NB4 (cell line): ENCODE measurements at regions not wholly inside any gene's neighbourhood (a gene's known extent, or its start where the extent isn't known, plus 50 kb on each side); places are given as distances from the start of the nearest gene placed in this dataset.

Experiments used
- DNase-seq: peaks from one replicate; pipeline ENCODE4 v3.0.0; 2010; ENCODE audit warnings: low read depth
- H3K4me3 ChIP-seq: one replicate; pipeline ENCODE4 v1.5.1; 2011; ENCODE audit warnings: mild to moderate bottlenecking, low read depth, low read length, moderate library complexity
- MYC ChIP-seq: IDR thresholded peaks from 2 replicates; pipeline ENCODE4 v1.6.1; 2011; ENCODE audit warnings: low read depth, low read length
- POLR2A ChIP-seq: IDR thresholded peaks from 2 replicates; pipeline ENCODE4 v1.6.1; 2011; ENCODE audit warnings: mild to moderate bottlenecking; ENCODE audit not compliant: insufficient read length; ENCODE audit errors: extremely low read depth
- TF ChIP-seq, protein P1 (sequence below): IDR thresholded peaks from one replicate; pipeline ENCODE4 v1.5.1; 2012; ENCODE audit warnings: low read depth, low read length
- TF ChIP-seq, protein P2 (sequence below): IDR thresholded peaks from 2 replicates; pipeline ENCODE4 v1.6.1; 2011; ENCODE audit warnings: low read depth, low read length

DNA sequence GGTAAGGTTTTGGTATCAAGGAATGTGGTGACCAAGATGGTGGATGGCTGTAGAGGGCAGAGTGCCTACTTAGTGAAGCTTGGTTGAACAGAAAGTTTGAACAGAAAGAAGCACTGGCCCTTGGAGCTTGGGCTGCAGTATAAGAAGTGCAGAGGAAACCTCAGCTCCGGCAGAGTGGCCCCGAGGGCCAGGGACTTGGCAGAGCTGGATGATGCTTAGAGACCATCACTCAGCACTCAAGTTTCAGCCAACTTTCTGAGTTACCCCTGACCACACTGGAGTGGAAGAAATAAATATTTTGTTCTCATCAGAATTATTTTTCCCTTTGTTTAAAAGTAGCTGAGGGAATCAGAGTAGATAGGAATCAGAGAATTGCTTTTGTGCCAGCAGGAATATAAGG is 336.7 kb downstream of the C7orf25 start:
- TF ChIP-seq, protein P1, sequence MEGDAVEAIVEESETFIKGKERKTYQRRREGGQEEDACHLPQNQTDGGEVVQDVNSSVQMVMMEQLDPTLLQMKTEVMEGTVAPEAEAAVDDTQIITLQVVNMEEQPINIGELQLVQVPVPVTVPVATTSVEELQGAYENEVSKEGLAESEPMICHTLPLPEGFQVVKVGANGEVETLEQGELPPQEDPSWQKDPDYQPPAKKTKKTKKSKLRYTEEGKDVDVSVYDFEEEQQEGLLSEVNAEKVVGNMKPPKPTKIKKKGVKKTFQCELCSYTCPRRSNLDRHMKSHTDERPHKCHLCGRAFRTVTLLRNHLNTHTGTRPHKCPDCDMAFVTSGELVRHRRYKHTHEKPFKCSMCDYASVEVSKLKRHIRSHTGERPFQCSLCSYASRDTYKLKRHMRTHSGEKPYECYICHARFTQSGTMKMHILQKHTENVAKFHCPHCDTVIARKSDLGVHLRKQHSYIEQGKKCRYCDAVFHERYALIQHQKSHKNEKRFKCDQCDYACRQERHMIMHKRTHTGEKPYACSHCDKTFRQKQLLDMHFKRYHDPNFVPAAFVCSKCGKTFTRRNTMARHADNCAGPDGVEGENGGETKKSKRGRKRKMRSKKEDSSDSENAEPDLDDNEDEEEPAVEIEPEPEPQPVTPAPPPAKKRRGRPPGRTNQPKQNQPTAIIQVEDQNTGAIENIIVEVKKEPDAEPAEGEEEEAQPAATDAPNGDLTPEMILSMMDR = no peak
- TF ChIP-seq, protein P2, sequence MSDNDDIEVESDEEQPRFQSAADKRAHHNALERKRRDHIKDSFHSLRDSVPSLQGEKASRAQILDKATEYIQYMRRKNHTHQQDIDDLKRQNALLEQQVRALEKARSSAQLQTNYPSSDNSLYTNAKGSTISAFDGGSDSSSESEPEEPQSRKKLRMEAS = no peak
- TF ChIP-seq MYC (no peak), POLR2A (no peak)
- H3K4me3 ChIP-seq = no peak overlapping the region
- no peak for DNase-seq

DNA sequence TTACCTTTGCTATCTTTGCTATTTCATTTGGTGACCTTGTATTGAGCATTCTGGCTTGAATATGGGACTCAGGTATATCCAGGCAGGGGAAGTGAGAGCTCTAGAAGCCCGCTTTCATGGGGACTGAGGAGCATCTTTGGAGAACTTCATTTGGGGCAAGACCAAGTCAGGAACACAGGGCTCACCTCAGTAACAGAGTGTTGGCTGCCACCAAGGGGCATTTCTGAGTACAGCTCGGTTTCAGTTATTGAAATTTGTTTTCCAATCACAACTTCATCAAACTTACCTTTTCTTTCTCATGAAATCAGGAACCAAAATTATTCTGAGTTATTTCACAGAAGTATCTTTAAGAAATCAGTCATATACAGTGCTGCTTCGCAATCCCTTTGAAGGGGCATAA is 337.2 kb downstream of the C7orf25 start:
- H3K4me3 ChIP-seq = no peak overlapping the region
- DNase-seq = no peak
- TF ChIP-seq MYC = no peak
- TF ChIP-seq POLR2A = no peak
- TF ChIP-seq, protein P1 = no peak
- TF ChIP-seq, protein P2 = no peak

DNA sequence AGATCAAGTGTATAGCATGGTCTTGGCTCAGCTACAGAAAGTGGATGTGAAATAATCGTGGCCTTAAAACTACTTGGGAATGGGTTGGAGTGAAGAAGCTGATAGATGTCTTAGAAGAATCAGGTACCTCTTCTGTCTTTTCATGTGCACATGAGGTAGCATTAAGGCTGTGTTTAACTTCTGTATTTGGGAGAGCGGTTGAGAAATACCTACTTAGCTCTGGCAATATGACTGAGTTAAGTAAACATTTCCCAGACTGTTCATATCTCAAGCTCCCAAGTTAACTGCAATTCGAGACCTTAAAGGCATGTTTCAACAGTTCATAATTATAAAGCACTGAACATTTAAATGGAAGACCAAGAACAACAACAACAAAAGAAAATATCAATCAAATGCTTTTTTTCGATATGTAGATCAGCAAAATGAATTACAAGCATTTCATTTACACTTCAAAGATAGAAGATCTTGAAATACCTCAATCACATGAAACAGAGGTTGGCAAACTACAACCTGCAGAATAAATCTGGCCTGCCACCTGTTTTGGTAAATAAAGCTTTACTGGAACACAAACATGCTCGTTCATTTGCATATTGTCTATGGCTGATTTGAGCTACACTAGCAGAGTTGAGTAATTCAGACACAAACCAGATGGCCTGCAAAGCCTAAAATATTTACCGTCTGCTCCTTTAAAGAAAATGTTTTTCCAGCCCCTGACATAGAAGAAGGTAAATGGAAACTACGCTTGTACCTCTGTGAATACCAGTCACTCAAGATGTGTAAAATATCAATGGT is 337.1 kb upstream of the GLI3 start:
- H3K4me3 ChIP-seq = no peak overlapping the region
- no peak for DNase-seq
- no peak for TF ChIP-seq POLR2A
- TF ChIP-seq, protein P1 = no peak
- TF ChIP-seq, protein P2 = no peak
- TF ChIP-seq MYC = no peak

DNA sequence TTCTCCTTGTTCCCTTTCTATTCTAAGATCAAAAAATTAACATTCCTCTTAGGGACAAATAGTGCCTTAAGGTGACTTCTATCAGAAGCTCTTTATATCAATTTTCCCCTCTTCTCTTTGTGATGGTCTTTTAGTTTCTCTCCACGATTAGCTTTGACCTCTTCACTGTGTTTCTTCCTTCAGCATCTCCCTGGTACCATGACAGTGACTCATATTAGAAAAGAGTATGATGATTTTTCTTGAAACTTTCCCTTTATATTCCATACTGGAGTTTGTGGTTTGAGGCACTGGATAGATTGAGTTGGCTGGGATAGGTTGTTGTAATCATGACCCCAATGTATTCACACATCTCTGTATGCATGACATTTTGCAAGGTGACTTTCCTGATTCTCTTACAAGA is 335.6 kb upstream of the GLI3 start:
- no peak overlapping the region for H3K4me3 ChIP-seq
- TF ChIP-seq, protein P1 = no peak
- DNase-seq = no peak

DNA sequence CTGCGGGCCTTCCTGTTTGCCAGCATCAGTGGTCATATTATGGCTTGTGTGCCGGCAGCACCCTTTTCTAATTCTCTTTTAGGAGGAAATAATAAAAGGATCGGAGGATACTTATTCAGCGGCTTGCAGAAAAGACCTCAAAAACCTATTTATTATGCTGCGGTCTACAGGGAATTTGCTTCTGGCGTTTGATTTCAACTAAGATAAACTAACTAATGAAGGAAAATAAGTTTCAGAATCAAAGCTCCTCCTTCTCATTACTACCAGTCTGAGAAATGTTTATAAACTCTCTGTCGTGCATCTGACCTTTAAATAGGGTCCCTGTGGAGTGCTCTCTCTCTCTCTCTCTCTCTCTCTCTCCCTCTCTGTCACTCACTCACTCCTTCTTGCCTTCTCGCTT is 335.0 kb upstream of the GLI3 start:
- TF ChIP-seq POLR2A (no peak), MYC (no peak)
- TF ChIP-seq, protein P2 = no peak
- TF ChIP-seq, protein P1 = no peak
- no peak for DNase-seq
- no peak overlapping the region for H3K4me3 ChIP-seq

DNA sequence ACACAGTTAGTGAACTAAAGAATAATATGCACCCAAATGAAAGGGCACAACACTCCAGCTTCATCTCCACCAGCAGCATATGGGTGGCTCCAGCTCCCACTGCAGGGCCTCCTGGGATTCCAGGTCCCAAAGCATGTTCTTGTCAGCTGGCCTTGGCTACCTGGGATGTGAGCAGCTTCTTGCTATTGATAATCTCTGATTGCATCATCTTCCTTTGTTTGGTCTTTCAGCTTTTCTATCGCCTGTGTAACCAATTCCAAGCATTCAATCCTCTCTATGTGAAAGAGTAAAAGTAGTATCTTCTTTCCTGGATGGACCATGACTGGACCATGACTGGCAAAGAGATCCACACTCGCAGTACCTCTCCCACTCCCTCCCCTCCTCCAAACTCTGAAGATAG is 333.9 kb upstream of the GLI3 start:
- TF ChIP-seq POLR2A (no peak), MYC (no peak)
- TF ChIP-seq, protein P1 = no peak
- TF ChIP-seq, protein P2 = no peak
- no peak for DNase-seq
- no peak overlapping the region for H3K4me3 ChIP-seq
